GM18861 (cell line): ENCODE measurements at regions not wholly inside any gene's neighbourhood (a gene's known extent, or its start where the extent isn't known, plus 50 kb on each side); places are given as distances from the start of the nearest gene placed in this dataset.
"Not testable (repeated sequence)": the region's sequence is repeated elsewhere in the genome, so short reads cannot be mapped to it uniquely, and the experiment has no call there.

ENCODE experiments used
- ATAC-seq: cut with Tn5 transposase; IDR thresholded peaks from one replicate; pipeline ENCODE4 v1.9.1; 2021; ENCODE audit not compliant: unreplicated experiment

DNA sequence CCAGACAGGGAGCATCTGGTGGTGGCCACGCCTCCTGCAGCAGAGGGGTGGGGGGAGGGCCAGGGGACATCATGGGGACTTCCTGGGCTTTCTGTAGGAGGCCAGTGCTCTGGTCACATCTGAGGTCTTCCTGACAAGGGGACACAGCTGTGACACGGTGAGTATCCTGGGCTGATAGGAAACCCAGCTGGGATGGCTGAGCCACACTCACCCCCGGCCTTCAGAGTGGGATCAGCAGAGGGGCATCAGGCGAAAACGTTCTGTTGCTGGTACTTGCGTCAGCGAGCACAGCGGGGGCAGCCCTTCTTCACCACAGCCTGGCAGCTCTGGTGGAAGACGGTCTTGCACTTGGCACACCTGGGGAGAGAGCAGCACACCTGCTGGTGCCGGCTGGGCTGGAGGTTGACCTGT lies 122.9 kb upstream of the SMURF2 start:
- no peak for ATAC-seq

DNA sequence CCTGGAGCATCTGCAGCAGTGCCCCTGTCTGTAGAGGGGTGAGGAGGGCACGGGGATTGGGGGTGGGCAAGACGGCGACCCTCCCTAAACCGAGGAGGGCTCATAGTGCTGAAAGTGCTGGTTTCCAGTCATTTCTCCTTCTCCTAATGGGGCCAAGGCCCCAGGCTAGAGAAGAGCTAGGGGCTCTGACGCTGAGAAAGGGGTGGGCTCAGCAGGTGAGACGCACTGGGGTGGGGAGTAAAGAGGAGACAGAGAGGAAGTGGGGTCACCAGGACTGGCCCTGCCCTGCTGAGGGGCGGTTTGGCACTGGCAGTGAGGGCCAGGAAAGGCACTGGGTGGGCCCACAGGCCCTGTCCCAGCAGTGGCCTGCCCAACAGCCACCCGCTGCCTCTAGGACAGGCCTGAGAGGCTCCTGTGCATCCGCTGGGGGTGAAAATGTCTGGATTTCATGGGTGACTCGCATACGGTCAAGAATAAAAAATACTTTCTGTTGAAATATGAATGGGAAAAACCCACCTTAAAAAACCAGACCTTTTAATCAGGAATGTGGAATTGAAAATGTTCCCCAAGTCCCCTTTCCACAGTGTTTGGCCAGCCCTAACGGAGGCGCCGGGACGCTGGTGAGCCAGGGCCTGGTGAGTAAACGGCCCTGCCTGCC lies 122.4 kb upstream of the SMURF2 start:
- no peak for ATAC-seq

DNA sequence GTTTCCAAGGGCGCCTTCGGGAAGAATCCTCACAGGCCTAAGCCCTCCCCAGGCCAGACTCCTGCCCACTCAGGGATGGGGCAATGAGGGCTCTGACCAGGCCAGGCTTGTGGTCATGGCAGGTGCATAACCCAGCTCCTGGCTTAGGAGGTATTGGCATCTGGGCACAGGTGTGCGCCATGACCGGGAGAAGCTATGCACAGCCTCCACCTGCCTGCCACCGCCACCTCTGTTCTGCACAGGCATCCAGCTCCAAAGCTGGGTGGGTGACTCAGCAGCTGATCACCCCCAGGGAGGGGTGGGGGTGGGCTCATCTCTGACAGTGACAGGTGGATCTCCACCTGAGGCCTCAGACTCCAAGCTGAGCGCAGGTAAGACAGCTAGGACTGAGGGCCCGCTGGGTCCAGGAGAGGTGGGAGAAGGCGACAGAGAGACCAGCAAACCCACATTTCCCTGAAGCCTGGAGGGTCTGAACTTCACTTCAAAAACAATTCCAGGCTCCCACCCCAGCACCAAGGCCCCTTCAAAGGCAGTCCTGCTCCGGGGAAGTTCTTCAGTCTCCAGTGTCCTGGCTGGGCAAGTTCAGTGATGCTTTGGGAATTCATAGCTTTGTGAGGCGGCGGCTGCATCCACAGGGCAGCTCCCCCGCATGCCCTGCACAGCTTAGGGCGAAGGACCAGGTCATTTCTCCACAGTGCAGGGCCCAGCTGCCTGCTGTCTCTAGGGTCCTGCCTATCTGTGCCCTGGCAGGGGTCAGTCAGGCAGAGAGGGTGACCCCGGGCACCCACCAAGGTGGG lies 121.6 kb upstream of the SMURF2 start:
- no peak for ATAC-seq

DNA sequence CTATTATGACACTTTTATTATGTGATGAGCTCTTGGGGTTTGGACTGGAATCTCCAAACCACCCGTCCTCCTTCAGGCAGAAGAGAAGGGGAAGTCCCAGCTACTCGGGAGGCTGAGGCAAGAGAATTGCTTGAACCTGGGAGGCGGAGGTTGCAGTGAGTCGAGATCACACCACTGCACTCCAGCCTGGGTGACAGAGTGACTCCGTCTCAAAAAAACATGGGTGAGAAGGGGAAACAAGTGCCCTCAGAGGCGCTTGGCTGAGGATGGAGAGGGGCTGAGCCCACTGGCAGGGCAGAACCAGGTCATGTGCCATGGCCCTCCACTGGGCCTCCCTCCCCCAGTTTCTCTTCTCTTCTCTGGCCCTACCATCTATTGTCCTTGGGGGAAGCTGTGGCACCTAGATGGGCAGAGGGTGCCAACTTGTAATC lies 120.9 kb upstream of the SMURF2 start:
- no peak for ATAC-seq

- no peak for ATAC-seq
Observed at GRCh38 chr17:64781810-64782555, 119.9 kb upstream of the SMURF2 start.

DNA sequence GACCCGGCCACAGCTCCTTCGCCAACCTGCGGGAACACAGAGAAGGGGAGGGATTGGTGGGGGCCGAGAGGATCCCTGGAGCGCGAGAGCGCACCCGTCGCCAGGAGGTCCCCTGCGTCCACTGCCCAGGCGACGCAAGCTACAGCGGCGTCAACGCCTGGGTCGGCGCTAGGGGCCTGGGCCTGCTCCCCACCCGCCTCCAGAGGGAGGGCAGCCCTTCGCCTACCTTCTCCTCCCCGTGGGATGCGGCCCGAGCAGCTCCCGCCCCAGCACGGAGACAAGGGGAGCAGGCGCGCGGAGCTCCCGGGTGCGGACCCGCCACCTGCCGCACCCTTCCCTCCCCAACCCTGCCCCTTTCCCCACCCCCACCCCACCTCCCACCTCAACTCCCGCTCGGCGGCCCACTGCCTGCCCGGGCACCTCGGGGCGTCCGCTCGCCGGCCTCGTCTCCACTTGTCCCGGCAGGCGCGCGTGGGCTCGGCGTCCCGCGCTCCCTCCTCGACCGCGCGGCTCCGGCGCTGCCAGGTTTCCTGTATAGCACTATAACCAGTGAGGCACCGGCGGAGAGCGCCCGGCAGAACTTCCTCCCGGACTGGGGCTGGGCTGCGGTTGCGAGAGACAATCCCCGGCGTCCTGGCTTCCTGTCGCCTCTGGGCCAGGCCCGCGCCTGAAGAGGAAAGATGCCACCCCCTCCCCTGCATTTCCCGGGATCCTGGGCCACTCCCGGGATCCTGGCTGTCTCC lies 119.1 kb upstream of the SMURF2 start:
- no peak for ATAC-seq

DNA sequence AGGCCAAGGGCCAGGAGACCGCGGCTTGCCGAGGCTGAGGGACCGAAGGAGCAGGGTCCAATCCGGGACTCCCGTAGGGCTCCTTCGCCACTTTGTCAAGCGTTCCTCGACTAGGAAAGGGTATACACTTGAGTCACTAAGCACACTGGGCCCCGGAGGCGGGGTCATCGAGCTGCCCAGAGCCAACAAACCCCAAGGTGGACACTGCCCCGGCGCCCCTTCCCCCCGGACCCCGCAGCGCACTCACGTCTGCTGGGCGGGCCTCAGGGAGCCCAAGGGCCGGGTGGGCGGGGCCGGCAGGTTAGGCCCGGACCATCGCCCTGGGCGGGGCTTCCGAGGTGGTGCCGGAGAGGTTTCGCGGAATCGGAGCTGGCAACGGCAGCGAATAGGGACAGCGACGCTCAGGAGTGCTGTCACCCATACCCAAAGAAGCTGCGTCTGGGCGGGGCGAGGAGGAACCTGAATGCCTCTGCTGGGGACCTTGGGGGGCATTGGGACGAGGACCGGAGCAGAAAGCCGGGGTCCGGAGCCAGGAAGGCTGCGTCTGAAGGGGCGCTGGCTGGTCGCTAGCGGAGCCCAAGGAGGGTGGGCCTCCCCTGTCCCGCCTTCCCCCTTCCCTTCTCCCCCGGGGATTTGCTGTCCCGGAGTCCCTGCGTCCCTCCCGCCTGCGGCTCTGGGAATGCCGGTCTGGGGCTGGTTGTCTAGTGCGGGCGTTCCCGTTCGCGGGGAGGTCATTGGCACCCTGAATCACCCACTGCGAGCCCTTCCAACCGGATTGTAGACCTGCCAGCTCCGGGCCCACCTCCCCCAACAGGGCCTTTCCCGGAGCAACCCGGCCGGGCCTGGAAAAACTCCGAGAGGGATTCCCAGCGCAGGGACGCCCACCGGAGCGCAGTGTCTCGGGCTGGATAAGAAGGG lies 118.2 kb upstream of the SMURF2 start:
- ATAC-seq: no peak

DNA sequence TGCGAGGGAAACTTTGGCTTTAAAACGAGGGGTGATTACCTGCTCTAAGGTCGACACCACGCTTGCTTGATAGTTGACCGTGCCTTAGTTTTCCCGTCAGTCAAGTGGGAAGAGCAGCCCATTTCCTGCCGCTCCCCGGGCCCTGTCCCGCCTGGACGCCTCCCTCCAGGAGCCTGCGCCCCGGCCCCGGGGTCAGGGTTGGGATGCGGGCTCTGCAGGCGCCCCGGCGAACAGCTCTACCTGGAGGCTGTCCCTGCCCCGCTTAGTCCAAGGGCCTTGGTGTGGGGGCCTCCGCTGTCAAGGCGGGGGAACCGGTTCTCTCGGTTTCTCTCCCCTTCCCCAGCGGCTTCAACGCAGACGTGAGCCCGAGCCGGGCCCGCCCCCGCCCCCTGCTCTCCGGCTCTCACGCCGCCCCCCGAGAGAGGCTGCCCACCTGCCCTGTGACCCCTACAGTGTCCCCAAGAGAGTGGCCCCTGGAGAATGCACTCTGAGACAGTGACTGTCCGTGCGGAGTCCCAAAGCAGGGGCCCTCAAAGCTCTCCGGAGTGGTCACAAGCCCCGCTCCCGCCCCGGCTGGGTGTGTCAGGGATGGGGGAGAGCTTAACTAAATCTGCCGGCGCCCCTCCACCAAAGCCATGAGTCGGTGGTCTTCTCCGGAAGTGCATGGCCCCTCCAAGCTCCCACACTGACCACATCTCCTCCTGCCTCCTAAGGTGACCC lies 117.4 kb upstream of the SMURF2 start:
- ATAC-seq: no peak

DNA sequence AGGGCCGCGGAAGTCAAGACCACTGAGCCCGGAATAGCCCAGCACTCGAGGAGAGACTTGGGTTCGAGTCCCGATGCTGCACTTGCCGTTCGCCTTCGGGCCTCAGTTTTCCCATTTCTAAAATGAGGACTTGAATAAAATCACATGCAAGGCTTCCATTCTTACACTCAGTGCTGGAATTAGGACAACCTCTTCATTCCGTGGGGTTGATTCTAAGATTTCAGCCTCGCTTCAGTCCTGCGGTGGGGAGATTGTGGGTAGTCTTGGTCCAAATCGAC lies 116.9 kb upstream of the SMURF2 start:
- not testable (repeated sequence) for ATAC-seq

GRCh38 chr17:64778240-64779097 lies 116.4 kb upstream of the SMURF2 start:
- ATAC-seq: no peak

- no peak for ATAC-seq
Observed at GRCh38 chr17:64777415-64778239, 115.5 kb upstream of the SMURF2 start.

- peak; percentile 55 for ATAC-seq
Observed at GRCh38 chr17:64776720-64777414, 114.8 kb upstream of the SMURF2 start.

- ATAC-seq: no peak
Observed at GRCh38 chr17:64775701-64776570, 113.8 kb upstream of the SMURF2 start.

DNA sequence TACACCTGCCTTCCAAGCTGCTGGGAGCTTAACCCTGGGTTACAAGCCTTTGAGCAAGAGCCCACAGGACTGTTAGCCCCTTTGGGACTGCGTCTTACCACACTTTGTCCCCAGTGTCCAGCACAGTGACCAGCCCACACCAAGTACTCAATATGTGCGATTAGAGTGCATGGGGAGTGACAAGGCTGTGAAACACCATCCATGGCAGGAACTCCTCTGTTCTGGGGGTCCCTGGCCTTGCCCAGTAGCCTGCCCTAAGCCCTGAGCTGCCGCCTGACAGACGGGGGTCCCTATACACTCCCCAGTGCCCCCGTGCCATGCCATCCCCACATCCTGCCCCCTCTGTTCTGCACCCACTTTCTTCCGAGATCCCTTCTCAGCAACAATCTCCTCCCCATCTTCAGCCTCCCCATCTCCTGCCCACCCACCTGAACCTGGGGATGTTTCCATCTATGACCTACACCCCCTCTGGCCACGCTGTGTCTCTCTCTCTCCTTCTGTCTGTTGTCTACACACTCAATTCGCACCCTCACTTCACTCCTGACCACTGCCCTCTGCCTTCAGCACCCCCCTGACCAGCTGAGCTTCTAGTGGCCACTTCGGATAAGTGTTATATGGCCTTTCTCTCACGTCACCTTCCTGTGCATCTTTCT lies 112.9 kb upstream of the SMURF2 start:
- no peak for ATAC-seq

- no peak for ATAC-seq
Observed at GRCh38 chr17:64773836-64774761, 112.0 kb upstream of the SMURF2 start.
